BLaER1 treated with 17β-estradiol and CSF1 and Interleukin-3, amounts not matched to agents 10 nM and 100 nM (cell line): ENCODE measurements at regions not wholly inside any gene's neighbourhood (a gene's known extent, or its start where the extent isn't known, plus 50 kb on each side); places are given as distances from the start of the nearest gene placed in this dataset.
A peak's percentile ranks its signal among the peaks of the same experiment; 100 is the strongest.
"Not testable (repeated sequence)": the region's sequence is repeated elsewhere in the genome, so short reads cannot be mapped to it uniquely, and the experiment has no call there.

Experiments
- H3K27ac ChIP-seq, 11 experiments: shearing (Covaris generic); formaldehyde crosslinking; 2 replicates each; pipeline ENCODE4 v1.8.1; 2022
- H3K27me3 ChIP-seq, 11 experiments: shearing (Covaris generic); formaldehyde crosslinking; 2 replicates each; pipeline ENCODE4 v1.8.1; 2022
- H3K36me3 ChIP-seq, 11 experiments: shearing (Covaris generic); formaldehyde crosslinking; 2 replicates each; pipeline ENCODE4 v1.8.1; 2022
- H3K4me1 ChIP-seq, 10 experiments: shearing (Covaris generic); formaldehyde crosslinking; 2 replicates each; pipeline ENCODE4 v1.8.1; 2022
- H3K4me2 ChIP-seq, 11 experiments: shearing (Covaris generic); formaldehyde crosslinking; 2 replicates each; pipeline ENCODE4 v1.8.1; 2022
- H3K4me3 ChIP-seq, 10 experiments: shearing (Covaris generic); formaldehyde crosslinking; 2 replicates each; pipeline ENCODE4 v1.8.1; 2022
- H3K9ac ChIP-seq, 11 experiments: shearing (Covaris generic); formaldehyde crosslinking; 2 replicates each; pipeline ENCODE4 v1.8.1; 2022
- H3K9me3 ChIP-seq, 11 experiments: shearing (Covaris generic); formaldehyde crosslinking; replicated peaks in 1 of 11; 2 replicates each; pipeline ENCODE4 v1.8.1; 2022
- H4K20me1 ChIP-seq, 11 experiments: shearing (Covaris generic); formaldehyde crosslinking; 2 replicates each; pipeline ENCODE4 v1.8.1; 2022
- Cebpa-rat ChIP-seq, 11 experiments: shearing (Covaris generic); IDR thresholded peaks; 2 replicates each; pipeline ENCODE4 v1.8.1; 2022

- Histone ChIP-seq H3K4me2 (peak overlapping the region in 6 of 11 experiments; percentile 7 to 29 (median 19); a peak in 3 of 22 replicates), H3K4me1 (peaks cover 0 to 12% (median 4%) of the 10 kb centered on the region in 10 experiments; a peak in 4 of 20 replicates)
- not testable (repeated sequence) for H3K36me3 ChIP-seq, H3K9me3 ChIP-seq, H3K27ac ChIP-seq, H3K4me3 ChIP-seq, H4K20me1 ChIP-seq, H3K9ac ChIP-seq, H3K27me3 ChIP-seq
Measured at GRCh38 chr12:9470367-9470766, 137.3 kb downstream of the KLRB1 start.

- not testable (repeated sequence) for H3K4me3 ChIP-seq, H3K27me3 ChIP-seq, H3K9me3 ChIP-seq, H3K27ac ChIP-seq, H3K36me3 ChIP-seq, H4K20me1 ChIP-seq, H3K9ac ChIP-seq
- peak overlapping the region in 6 of 11 experiments; percentile 7 to 29 (median 19); a peak in 2 of 22 replicates for H3K4me2 ChIP-seq
- peaks cover 0 to 12% (median 4%) of the 10 kb centered on the region in 10 experiments; a peak in 4 of 20 replicates for H3K4me1 ChIP-seq
Measured at GRCh38 chr12:9469956-9470355, 137.8 kb downstream of the KLRB1 start.

GRCh38 chr12:9469463-9469862 lies 138.3 kb downstream of the KLRB1 start:
- H3K36me3 ChIP-seq, H3K4me2 ChIP-seq, H3K9me3 ChIP-seq, H3K27ac ChIP-seq, H3K4me3 ChIP-seq, H4K20me1 ChIP-seq, H3K9ac ChIP-seq, H3K27me3 ChIP-seq: not testable (repeated sequence)
- H3K4me1 ChIP-seq = peaks cover 0 to 12% (median 4%) of the 10 kb centered on the region in 10 experiments; a peak in 4 of 20 replicates

GRCh38 chr12:9468998-9469397 lies 138.7 kb downstream of the KLRB1 start:
- not testable (repeated sequence) for H4K20me1 ChIP-seq, H3K4me3 ChIP-seq, H3K36me3 ChIP-seq, H3K9me3 ChIP-seq, H3K27ac ChIP-seq, H3K9ac ChIP-seq, H3K27me3 ChIP-seq
- Histone ChIP-seq H3K4me1 (peaks cover 0 to 12% (median 4%) of the 10 kb centered on the region in 10 experiments; a peak in 4 of 20 replicates), H3K4me2 (0 out of 22 replicates have a peak overlapping the region, but pooled peaks of 1 of the 11 experiments have one; percentile 23)

GRCh38 chr12:9468144-9468543 lies 139.6 kb downstream of the KLRB1 start:
- not testable (repeated sequence) for H3K4me2 ChIP-seq, H3K4me3 ChIP-seq, H3K27ac ChIP-seq, H3K36me3 ChIP-seq, H4K20me1 ChIP-seq, H3K9me3 ChIP-seq, H3K9ac ChIP-seq, H3K27me3 ChIP-seq
- H3K4me1 ChIP-seq = peaks cover 0 to 12% (median 4%) of the 10 kb centered on the region in 10 experiments; a peak in 4 of 20 replicates

- Histone ChIP-seq H3K36me3 (no peaks in the 10 kb centered on the region), H3K9ac (no peak overlapping the region), H3K9me3 (no peaks in the 10 kb centered on the region), H4K20me1 (no peaks in the 10 kb centered on the region), H3K4me1 (peaks cover 0 to 4% (median 0%) of the 10 kb centered on the region in 10 experiments; a peak in 2 of 20 replicates), H3K27me3 (no peaks in the 10 kb centered on the region), H3K4me3 (no peak overlapping the region), H3K4me2 (no peak overlapping the region), H3K27ac (no peak overlapping the region)
- TF ChIP-seq Cebpa-rat (IDR thresholded peaks at IDR 0.05) = no peak
Measured at GRCh38 chr12:9464408-9464807, 143.3 kb downstream of the KLRB1 start.

- H3K9me3 ChIP-seq, H3K4me2 ChIP-seq, H3K4me1 ChIP-seq, H3K27ac ChIP-seq, H3K4me3 ChIP-seq, H3K36me3 ChIP-seq, H3K9ac ChIP-seq, H3K27me3 ChIP-seq, H4K20me1 ChIP-seq: not testable (repeated sequence)
Measured at GRCh38 chr12:9455516-9455915, 152.2 kb downstream of the KLRB1 start.

GRCh38 chr12:9454021-9454420 lies 153.7 kb downstream of the KLRB1 start:
- H3K27ac ChIP-seq, H3K9ac ChIP-seq, H3K4me1 ChIP-seq, H4K20me1 ChIP-seq, H3K4me3 ChIP-seq, H3K9me3 ChIP-seq, H3K27me3 ChIP-seq, H3K4me2 ChIP-seq, H3K36me3 ChIP-seq: not testable (repeated sequence)

- H3K36me3 ChIP-seq, H3K4me2 ChIP-seq, H3K4me3 ChIP-seq, H3K9me3 ChIP-seq, H3K9ac ChIP-seq, H3K27ac ChIP-seq, H3K27me3 ChIP-seq, H4K20me1 ChIP-seq: not testable (repeated sequence)
- H3K4me1 ChIP-seq = peaks cover 4 to 15% (median 12%) of the 10 kb centered on the region in 10 experiments; a peak in 16 of 20 replicates
Measured at GRCh38 chr12:9450127-9450567, 157.6 kb downstream of the KLRB1 start.

- not testable (repeated sequence) for H3K9me3 ChIP-seq, H3K4me2 ChIP-seq, H3K27me3 ChIP-seq, H3K9ac ChIP-seq, H3K4me3 ChIP-seq, H3K27ac ChIP-seq, H4K20me1 ChIP-seq, H3K36me3 ChIP-seq
- peaks cover 4 to 15% (median 12%) of the 10 kb centered on the region in 10 experiments; a peak in 16 of 20 replicates for H3K4me1 ChIP-seq
Measured at GRCh38 chr12:9449657-9450126, 158.0 kb downstream of the KLRB1 start.
